ENCODE measurements at regions not wholly inside any gene's neighbourhood (a gene's known extent, or its start where the extent isn't known, plus 50 kb on each side); places are given as distances from the start of the nearest gene placed in this dataset.

GRCh38 chr3:177488740-177489139, 291.5 kb upstream of the TBL1XR1 start:
- no peak for TF ChIP-seq CTCF (IDR thresholded peaks at IDR 0.05)
- no peak for TF ChIP-seq POLR2A (IDR thresholded peaks at IDR 0.05)
- TF ChIP-seq EP300 (IDR thresholded peaks at IDR 0.05): no peak
- no peak for TF ChIP-seq POLR2AphosphoS5 (IDR thresholded peaks at IDR 0.05)
- Histone ChIP-seq H3K36me3 (no peaks in the 10 kb centered on the region), H3K27me3 (no peaks in the 10 kb centered on the region), H3K27ac (peak overlapping the region in 1 of 4 donors; percentile 9), H3K4me1 (peaks cover 0 to 35% (median 31%) of the 10 kb centered on the region in 4 donors), H3K4me3 (no peak overlapping the region), H3K9me3 (no peaks in the 10 kb centered on the region)
- intact Hi-C loops (cut with DNase I): no loop called here
- WGBS, 2 donors: 63 to 66% methylated on average over 2 of the region's 2 CpGs
- DNase-seq: no peak

- H3K4me3 ChIP-seq: no peak overlapping the region
- H3K27me3 ChIP-seq: no peaks in the 10 kb centered on the region
- H3K9me3 ChIP-seq: no peaks in the 10 kb centered on the region
- peak overlapping the region in 3 of 4 donors; percentile 21 to 37 (median 25) for H3K27ac ChIP-seq
- DNase-seq: no peak
- no peaks in the 10 kb centered on the region for H3K36me3 ChIP-seq
- no peak for TF ChIP-seq POLR2AphosphoS5 (IDR thresholded peaks at IDR 0.05)
- TF ChIP-seq EP300 (IDR thresholded peaks at IDR 0.05): no peak
- no peak for TF ChIP-seq CTCF (IDR thresholded peaks at IDR 0.05)
- TF ChIP-seq POLR2A (IDR thresholded peaks at IDR 0.05): no peak
- intact Hi-C loops (cut with DNase I): no loop called here
- H3K4me1 ChIP-seq: peaks cover 0 to 35% (median 28%) of the 10 kb centered on the region in 4 donors
- 90 to 91% methylated on average over 3 of the region's 3 CpGs for WGBS, 2 donors
These were observed 293.3 kb upstream of the TBL1XR1 start for GRCh38 chr3:177490626-177491025.

- 62 to 66% methylated on average over 7 of the region's 7 CpGs for WGBS, 2 donors
- H3K27me3 ChIP-seq: no peaks in the 10 kb centered on the region
- peak overlapping the region in 3 of 4 donors; percentile 21 to 37 (median 25) for H3K27ac ChIP-seq
- H3K4me3 ChIP-seq: no peak overlapping the region
- no peaks in the 10 kb centered on the region for H3K9me3 ChIP-seq
- no peaks in the 10 kb centered on the region for H3K36me3 ChIP-seq
- no peak for DNase-seq
- peaks cover 0 to 35% (median 28%) of the 10 kb centered on the region in 4 donors for H3K4me1 ChIP-seq
- TF ChIP-seq POLR2A (IDR thresholded peaks at IDR 0.05): no peak
- no peak for TF ChIP-seq CTCF (IDR thresholded peaks at IDR 0.05)
- TF ChIP-seq POLR2AphosphoS5 (IDR thresholded peaks at IDR 0.05): no peak
- TF ChIP-seq EP300 (IDR thresholded peaks at IDR 0.05): no peak
- intact Hi-C loops (cut with DNase I): no loop called here
These were observed 294.2 kb upstream of the TBL1XR1 start for GRCh38 chr3:177491296-177492032.

- Histone ChIP-seq H3K4me1 (peaks cover 0 to 27% (median 23%) of the 10 kb centered on the region in 4 donors), H3K9me3 (no peaks in the 10 kb centered on the region), H3K4me3 (no peak overlapping the region), H3K27ac (no peak overlapping the region), H3K36me3 (no peaks in the 10 kb centered on the region), H3K27me3 (no peaks in the 10 kb centered on the region)
- DNase-seq: no peak
- TF ChIP-seq POLR2A (IDR thresholded peaks at IDR 0.05) (no peak), CTCF (IDR thresholded peaks at IDR 0.05) (no peak), EP300 (IDR thresholded peaks at IDR 0.05) (no peak), POLR2AphosphoS5 (IDR thresholded peaks at IDR 0.05) (no peak)
- 89 to 91% methylated on average over 2 of the region's 2 CpGs for WGBS, 2 donors
- intact Hi-C loops (cut with DNase I): no loop called here
These were observed 295.8 kb upstream of the TBL1XR1 start for GRCh38 chr3:177493091-177493490.
